Thyroid gland (tissue), 4 donors: ENCODE measurements at regions not wholly inside any gene's neighbourhood (a gene's known extent, or its start where the extent isn't known, plus 50 kb on each side); places are given as distances from the start of the nearest gene placed in this dataset.

Experiments used
- POLR2A ChIP-seq, 2 donors: fragments of 450-650 bp; IDR thresholded peaks; one replicate each; pipeline ENCODE4 v1.6.1; 2017; ENCODE audit warnings: antibody characterized with exemption in 2 of 2, mild to moderate bottlenecking in 2 of 2, moderate library complexity in 1 of 2
- TF ChIP-seq, protein P1 (sequence below), 6 experiments: fragments of 200-600 bp in 3 of 6; fragments of 450-650 bp in 3 of 6; sonication (generic) in 3 of 6; IDR thresholded peaks; one replicate each; pipeline ENCODE4 v1.5.1; 2016 to 2019; ENCODE audit warnings: antibody characterized with exemption in 6 of 6, mild to moderate bottlenecking in 2 of 6, inconsistent platforms in 1 of 6, moderate library complexity in 1 of 6

DNA sequence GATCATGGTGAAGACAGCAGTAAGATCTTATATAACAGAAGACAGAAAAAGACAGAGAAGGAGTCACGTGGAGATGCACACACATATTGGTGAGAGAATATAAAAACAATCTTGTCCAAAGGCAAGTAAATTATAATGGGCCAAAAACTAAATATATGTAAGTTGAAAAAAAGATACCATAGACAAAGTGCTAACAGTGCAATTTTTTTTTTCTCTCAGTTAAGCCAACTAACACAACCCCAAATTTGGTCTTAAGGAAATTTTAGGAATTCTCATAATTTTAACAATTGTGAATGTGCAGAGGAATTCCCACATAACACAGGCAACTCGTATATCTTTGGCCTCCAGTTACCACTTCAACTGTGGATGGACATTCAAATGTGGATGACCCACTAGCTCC lies 432.2 kb downstream of the SOX2 start:
- TF ChIP-seq, protein P1, sequence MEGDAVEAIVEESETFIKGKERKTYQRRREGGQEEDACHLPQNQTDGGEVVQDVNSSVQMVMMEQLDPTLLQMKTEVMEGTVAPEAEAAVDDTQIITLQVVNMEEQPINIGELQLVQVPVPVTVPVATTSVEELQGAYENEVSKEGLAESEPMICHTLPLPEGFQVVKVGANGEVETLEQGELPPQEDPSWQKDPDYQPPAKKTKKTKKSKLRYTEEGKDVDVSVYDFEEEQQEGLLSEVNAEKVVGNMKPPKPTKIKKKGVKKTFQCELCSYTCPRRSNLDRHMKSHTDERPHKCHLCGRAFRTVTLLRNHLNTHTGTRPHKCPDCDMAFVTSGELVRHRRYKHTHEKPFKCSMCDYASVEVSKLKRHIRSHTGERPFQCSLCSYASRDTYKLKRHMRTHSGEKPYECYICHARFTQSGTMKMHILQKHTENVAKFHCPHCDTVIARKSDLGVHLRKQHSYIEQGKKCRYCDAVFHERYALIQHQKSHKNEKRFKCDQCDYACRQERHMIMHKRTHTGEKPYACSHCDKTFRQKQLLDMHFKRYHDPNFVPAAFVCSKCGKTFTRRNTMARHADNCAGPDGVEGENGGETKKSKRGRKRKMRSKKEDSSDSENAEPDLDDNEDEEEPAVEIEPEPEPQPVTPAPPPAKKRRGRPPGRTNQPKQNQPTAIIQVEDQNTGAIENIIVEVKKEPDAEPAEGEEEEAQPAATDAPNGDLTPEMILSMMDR (IDR thresholded peaks at IDR 0.05): no peak
- TF ChIP-seq POLR2A (IDR thresholded peaks at IDR 0.05): no peak
